Suppressor macrophage treated with lipopolysaccharide for 4 hours (primary cell): ENCODE measurements at regions not wholly inside any gene's neighbourhood (a gene's known extent, or its start where the extent isn't known, plus 50 kb on each side); places are given as distances from the start of the nearest gene placed in this dataset.

ENCODE experiments used
- DNase-seq: peaks from one replicate; pipeline ENCODE4 v3.0.0-alpha.2; 2020

DNA sequence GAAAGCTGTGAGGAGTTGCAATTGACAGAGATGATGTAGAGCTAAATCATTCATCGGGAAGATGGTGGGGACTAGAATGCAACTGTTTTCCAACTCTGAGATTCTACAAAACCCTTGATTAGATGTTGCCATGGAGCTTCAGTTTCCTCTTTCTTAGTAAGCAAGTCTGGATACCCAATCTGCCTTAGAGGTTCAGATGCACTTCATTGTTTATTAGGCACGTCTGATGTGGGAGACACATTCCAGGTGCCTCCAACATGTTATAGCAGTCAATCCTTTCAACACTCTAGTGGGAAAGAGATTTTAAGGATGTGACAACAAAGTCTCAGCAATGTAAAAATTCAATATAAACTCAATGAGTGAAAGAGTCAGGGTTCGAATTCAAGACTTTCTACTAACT is 291.3 kb upstream of the PHYHIPL start:
- DNase-seq, result no peak

DNA sequence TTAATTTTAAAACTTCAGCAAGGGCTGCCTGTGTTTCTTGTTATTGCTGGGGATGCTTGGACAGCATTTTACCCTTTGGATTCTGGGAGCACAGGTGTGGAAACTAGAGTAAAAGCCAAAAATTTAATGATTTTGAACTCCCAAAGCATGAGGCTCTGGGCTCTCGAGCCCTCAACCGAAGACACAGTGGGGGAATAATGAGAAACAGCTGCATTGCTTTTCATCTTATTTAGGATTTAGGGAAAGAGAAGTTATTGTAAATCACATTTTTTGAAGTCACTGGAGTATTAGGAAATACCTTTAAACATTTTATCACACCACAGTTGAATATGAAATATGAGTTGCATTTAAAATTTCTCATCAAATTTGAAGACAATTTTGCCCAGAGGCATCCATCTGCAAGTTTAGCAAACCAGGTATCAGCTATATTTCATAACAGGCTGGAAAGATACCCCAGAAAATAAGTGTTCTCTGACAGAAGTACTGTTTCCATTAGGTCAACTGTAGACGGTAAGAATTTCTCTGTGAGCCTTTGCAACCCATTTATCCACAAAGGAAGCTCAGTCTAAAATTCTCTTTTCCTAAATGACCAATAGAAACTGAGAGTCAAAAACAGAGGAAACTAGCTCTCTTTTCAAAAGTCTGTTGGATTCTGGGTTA is 290.6 kb upstream of the PHYHIPL start:
- DNase-seq, result no peak

GRCh38 chr10:58886406-58886805 is 290.0 kb upstream of the PHYHIPL start:
- DNase-seq, result no peak

- DNase-seq, result no peak
Observed at GRCh38 chr10:58887474-58887873, 289.0 kb upstream of the PHYHIPL start.

- no peak for DNase-seq
Observed at GRCh38 chr10:58888957-58889356, 287.5 kb upstream of the PHYHIPL start.

DNA sequence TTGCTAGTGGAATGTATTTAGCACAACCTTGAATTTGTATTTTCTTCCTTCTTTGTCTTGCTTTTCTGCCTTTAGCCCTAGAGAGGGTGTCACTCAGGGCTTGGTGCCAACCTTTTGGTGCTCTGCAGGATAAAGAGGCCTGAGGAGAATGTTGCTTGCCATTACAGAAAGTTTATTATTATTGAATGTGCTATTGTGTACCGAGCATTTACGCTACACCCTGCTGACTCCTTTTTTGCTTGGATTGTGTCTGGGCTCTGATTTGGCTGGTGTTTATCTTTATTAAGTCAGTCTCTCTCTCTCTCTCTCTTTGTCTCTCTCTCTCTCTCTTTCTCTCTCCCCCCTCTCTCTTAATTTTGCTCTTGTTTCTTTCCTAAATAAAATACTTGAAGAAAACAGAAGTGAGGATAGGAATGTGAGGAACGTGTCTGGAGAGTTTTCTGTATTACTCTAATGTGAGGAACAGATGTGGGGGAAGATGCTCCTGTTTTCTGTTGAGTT is 284.4 kb upstream of the PHYHIPL start:
- no peak for DNase-seq

DNA sequence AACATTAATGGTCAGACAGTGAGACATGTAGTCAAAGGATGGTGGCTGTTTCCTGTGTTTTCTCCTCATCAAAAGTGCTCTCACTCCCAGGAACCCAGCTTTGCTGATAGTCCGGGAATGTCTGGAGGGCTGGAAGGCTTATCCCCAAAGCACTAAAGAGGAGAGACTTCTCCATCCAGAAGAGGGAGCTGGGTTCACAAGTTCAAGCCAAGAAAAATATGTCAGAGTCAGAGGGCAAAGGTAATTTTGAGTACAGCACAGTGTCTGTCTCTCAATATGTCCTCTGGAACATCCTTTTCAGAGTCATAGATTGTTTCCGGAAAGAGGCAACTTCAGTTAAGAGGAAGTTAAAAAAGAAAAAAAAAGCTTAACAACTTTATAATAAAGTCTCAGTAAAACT is 281.5 kb upstream of the PHYHIPL start:
- no peak for DNase-seq

DNA sequence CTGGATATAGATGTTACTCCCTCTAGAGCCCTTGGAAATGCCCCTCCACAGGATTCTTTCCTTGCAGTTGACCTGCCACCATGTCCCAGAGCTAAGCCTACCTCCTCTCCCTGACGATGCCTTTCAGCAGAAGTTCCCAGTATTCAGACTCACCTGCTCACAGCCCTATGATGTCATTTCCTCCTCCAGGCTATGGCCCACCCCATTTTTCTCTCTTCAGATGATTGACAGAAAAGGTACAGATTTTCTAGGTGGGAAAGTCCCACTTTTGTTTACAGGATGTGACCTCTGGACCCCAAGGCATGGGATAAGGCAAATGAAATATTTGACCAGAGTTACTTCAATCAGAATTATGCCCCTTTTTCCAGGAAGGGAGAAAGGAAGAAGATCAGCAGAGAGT is 280.2 kb upstream of the PHYHIPL start:
- no peak for DNase-seq

- no peak for DNase-seq
Observed at GRCh38 chr10:58897236-58897635, 279.2 kb upstream of the PHYHIPL start.

- no peak for DNase-seq
Observed at GRCh38 chr10:58897708-58898107, 278.7 kb upstream of the PHYHIPL start.

DNA sequence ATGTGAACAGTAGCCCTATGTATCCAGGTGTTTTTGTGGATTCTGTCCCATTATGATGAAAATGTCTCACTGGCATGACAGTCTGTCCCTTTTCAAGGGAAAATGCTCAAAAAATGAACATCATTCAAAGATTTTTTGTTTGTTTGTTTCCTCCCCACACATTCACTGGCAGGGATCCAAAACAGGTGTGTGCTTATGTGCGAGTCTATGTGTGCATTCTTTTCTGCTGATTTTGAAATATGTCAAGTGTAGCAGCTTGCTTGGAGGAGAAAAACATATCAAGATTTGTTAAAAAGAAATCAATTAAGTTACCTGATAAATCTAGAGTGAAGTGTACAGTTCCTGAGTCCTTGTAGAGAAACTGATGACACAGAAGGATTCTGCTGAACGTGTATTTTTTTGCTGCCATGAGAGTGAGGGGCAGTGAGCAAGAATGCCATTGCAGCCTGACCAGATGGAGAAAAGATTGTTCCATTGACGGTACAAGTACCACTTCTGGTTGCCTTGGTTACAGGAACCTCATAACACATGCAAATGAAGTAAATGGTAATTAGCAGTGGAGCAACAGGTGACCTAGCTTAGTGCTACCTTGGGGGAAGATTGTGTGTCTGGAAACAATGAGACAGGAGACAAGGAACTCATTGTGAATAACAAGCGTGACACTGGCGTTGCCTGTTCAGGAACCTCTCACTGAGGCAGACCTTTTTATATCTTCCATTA is 277.4 kb upstream of the PHYHIPL start:
- no peak for DNase-seq

GRCh38 chr10:58901092-58901646 is 275.3 kb upstream of the PHYHIPL start:
- DNase-seq, result no peak

DNA sequence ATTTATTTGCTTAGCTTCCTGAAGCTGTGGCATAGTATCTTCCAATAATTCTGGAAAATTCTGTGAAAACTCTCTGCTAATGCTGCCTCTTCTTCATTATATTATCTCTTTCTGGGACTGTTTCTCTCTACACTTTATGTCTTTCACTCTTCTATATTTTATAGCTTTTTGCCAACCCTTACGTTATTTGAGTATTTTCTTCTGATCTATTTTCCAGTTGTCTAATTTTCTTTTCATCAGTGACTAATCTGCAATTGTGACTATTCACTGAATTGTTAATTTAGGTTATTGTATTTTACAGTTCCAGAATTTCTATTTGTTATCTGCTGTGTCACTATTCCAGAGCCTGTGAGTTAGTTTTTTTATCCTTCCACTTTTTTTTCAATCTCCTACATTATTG is 273.4 kb upstream of the PHYHIPL start:
- DNase-seq, result no peak

- DNase-seq, result no peak
Observed at GRCh38 chr10:58909881-58910280, 266.6 kb upstream of the PHYHIPL start.

DNA sequence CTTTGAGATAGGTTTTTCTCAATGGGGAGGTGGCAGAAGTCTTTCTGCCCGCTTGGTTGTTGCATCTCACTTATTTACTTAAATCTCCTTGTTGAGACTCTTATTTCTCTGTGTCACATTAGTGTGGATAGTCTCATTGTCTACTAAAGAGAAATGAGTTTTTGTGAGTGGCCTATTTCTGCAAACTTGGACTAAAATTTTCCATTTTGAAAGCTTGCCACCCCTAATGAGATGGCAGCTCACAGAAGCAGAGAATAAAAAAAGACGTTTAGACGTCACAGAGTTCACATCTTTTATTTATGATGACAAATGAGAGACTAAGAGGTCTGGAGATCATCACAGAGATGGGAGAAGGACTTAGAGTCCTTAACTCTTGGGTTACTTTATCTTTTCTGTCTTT is 262.7 kb upstream of the PHYHIPL start:
- no peak for DNase-seq

DNA sequence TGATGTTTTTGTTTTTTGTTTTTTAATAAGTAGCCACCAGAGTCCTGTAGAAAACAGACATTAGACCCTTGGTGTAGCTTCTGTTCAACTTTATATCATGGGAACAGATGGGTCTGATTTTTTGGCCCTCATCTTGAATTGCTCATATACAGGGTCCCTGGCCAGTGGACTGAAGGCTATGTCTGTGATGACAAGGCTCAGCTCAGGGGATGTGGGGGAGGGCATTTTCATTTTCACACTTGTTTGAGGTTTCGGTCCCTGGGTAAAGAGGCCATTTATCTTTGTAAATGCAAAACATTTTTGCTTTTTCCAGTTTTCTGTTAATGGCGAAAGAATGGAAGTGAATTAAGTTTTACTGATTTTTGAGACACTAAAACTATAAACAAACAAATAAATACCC is 257.6 kb upstream of the PHYHIPL start:
- no peak for DNase-seq

- no peak for DNase-seq
Observed at GRCh38 chr10:58919927-58920654, 256.4 kb upstream of the PHYHIPL start.

- no peak for DNase-seq
Observed at GRCh38 chr10:58920655-58921003, 255.8 kb upstream of the PHYHIPL start.

GRCh38 chr10:58921421-58921855 is 255.0 kb upstream of the PHYHIPL start:
- no peak for DNase-seq

- no peak for DNase-seq
Observed at GRCh38 chr10:58925381-58925780, 251.1 kb upstream of the PHYHIPL start.

DNA sequence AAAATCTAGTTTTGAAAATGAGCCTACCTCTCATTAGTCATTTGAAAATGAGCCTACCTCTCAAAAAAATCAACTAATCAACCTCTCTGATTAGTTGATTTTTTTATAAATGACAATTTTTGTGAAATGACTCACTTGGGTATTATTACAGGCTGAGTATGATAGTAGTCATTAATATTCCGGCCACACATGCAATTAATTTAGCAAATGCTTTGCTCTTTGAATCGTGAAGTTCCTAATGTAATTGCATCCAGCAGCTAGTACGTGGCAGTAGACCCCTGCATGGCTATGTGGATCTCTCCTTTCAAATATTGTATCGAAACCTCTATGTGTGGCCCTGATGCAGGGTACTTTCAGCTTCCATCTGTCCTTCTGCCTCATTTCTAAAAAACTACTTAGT is 245.9 kb upstream of the PHYHIPL start:
- no peak for DNase-seq

- no peak for DNase-seq
Observed at GRCh38 chr10:58932126-58932525, 244.3 kb upstream of the PHYHIPL start.

GRCh38 chr10:58932577-58933314 is 243.7 kb upstream of the PHYHIPL start:
- no peak for DNase-seq
